ENCODE measurements at regions not wholly inside any gene's neighbourhood (a gene's known extent, or its start where the extent isn't known, plus 50 kb on each side); places are given as distances from the start of the nearest gene placed in this dataset.

- TF ChIP-seq CTCF (optimal IDR thresholded peaks at IDR 0.05 in 1 of 3, IDR thresholded peaks at IDR 0.05 in 1 of 3, conservative IDR thresholded peaks at IDR 0.05 in 1 of 3; ENCODE audit: extremely low read depth in 1 of 3, insufficient read depth in 2 of 3, low read length in 3 of 3) (no peak), EZH2 (IDR thresholded peaks at IDR 0.05; ENCODE audit: low read length) (no peak)
Measured at GRCh38 chr15:95559875-95560394, 770.6 kb upstream of the NR2F2 start.

Measured in keratinocyte (primary cell).